NCI-H2227 (cell line): ENCODE measurements at regions not wholly inside any gene's neighbourhood (a gene's known extent, or its start where the extent isn't known, plus 50 kb on each side); places are given as distances from the start of the nearest gene placed in this dataset.

Experiments
- DNase-seq: peaks from one replicate; lab custom pipeline; 2025; ENCODE audit not compliant: unreplicated experiment; lab: John Stamatoyannopoulos, UW

DNA sequence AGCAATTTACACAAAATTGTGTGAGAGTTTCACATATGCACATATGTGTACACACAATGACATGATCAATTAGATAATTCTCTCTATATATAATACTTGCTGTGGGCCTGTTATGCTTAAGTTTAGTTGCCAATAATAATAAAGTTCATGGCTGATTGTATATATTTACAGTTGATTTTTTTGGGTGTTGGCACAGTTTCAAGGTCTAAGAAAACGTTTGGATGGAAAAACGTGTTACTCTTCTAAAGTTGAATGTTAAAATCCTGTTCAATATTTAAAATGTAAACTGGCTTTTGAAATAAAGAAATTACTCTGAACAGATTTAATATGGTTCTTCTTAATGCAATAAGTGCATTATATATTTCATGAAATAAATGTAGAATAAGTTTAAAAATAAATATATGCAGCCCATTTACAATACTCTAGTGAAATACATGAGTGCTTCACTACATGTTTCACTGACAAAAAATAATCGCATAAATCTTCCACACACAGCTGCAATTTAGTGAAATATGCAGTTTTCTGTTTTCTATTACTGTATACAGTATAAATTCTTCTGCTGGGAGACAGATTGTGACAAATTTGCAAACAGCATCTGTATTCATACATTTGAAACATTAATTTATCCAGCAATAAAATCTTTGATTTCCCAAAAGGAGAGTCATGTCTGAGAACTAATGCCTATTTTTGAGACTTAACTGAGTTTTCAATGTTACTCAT lies 586.9 kb upstream of the KLHL1 start:
- no peak for DNase-seq

DNA sequence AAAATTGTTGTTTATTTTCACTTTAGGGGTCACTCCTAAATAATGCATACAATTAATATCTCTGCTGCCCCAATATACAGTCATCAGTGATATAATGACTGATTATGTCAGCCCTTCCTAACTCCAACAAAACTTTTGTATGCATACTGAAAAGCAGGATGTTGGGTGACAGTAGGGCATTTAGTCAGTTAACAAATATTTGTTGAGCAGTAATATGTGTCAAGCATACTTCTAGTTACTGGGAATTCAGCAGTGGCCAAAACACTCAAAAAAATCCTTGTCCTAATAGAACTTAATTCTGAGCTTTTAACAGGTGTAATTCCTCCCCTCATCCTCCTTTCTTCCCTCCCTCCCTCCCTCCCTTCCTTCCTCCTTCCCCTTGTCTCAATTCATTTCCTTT lies 560.7 kb upstream of the KLHL1 start:
- no peak for DNase-seq

DNA sequence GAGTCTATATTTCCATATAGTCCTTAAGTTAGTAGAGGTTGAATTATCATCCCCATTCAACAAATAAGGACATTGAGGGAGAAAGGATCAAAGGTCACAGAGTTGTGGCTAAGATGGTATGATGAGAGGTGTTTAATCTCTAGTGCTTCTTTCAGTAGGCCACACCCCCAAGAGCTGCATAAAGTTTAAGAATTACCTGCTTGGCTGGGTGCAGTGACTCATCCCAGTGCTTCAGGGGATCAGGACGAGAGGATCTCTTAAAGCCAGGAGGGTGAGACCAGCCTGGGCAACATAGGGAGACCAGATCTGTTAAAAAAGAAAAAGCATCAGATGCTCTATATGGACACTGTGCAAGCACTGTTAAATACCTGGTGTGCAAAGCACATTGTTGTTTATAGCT lies 560.0 kb upstream of the KLHL1 start:
- DNase-seq, result no peak

DNA sequence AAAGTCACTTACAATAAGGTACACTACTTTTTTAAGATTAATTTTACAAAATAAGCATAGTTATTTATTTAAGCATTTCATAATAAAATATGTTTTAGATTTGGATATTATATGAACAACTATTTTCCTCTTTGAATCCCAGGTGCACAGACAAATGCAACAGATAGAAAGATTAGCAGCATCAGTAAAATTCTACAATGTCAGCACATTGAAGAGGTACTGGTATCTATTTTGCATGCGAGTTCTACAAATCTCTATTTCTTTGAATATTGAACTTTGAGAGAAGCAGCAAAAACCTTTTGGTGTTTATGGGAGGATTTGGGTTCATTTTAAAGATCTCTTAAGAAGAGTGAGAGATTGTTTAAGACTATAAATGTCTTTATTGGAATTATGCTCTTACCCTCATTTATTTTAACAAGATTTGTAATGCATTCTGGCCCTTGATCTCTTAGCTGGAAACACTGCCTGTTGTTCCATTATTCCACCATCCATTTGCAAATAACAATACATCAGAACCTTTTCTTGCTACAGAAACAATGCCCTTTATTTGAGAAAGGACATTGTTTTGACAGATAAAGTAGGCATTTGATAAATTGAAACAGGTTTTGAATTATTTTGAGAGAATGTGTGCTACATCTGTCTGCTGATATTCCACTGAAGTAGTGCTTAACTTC lies 558.8 kb upstream of the KLHL1 start:
- DNase-seq, result no peak

DNA sequence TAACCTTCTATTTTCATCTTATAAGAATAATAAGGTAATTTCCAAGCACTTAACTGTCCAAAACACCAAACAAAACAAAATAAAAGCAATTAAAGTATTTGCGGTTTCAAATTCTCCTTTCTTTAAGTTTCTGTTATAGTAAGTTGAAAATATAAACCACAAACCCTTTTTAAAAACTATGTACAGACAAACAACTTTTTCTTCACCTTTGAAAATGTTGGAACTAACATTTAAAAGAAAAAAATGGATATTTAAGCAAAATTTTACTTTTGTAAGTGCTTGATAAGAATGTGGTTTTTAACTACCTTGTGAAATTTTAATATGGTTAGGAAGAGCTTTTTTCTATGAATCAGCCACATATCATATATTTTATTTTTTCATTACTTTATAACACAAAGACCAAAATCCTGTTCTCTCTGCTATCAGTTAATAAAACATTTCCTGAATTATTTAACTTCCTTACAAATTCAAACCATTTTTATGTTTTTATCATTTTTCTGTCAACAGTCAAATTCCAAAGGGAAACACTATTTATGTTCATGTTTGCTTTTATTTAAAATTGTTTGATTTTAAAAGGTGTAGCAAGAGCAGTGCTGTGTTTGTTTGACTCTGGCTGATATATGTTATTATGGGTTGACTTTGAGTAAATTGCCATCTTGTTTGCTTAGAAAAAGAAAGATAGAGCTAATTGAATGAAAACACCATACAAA lies 554.1 kb upstream of the KLHL1 start:
- no peak for DNase-seq

DNA sequence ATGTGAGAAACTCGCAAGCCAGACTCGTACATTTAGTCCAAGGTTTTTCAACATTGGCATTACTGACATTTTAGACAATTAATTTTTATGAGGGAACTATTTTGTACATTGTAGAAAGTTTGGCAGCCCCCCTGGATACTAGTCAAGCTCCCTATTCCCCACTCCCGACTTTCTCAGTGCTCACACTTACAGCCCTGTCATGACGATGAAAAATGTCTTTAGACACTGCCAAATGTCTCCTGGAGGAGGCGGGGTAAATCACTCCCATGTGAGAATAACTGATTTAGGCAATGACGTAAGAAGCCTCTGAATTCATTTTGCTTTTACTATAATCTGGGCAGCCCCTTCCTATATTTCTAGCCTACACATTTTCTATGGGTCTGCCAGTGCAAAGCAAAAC lies 535.8 kb upstream of the KLHL1 start:
- no peak for DNase-seq

DNA sequence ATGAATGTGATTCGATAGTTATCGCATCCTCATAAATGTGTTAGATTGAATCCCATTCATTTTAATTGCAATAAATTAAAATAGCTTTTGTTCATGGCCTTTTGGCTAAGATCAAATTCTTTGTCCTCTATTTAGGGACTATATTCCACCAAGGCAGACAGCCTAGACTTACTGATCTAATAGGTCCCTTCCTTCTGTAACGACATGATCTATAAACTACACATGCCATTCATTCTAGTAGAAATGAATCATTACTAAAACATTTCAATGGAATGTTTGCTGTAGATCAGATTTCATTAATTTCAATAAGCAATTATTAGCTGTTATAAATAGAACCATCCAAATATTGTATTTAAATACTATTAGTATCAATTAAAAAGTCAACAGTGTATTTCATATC lies 526.6 kb upstream of the KLHL1 start:
- no peak for DNase-seq

DNA sequence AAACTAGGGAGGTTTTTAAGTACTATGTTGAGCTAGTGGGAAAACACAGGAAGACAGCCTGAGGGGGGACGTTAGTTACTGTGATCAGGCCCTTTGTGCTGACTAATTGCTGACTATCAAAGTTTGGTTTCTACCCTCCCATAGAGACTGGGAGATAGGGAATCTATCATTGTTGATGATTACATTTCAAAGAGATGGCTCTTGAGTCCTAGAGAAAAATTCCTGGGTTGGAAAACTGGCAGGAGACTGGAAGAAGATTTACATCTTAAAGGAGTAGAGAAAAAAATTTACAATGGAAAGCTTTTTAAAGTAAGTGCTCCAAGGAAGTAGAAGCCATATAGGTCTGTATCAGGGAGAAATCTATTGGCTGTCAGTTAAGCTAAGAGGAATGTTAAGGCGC lies 522.0 kb upstream of the KLHL1 start:
- no peak for DNase-seq

DNA sequence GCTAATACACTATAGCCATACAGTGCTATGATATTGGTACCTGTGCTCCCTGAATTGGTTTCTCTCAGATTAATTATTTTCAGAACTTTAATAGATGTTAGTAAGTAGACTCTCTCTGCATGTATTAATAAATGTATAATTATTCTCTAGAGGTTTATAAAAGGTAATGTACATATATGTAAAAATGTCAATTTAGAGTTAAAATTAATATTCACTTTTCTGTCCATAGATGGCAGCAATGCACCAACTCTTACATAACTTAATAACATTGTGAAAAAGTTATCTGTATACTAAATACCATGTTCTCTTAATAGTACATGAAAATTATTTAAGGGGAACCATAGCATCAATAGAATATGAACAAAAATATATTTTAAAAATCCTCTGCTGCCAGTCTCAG lies 515.0 kb upstream of the KLHL1 start:
- DNase-seq, result peak; percentile 6

DNA sequence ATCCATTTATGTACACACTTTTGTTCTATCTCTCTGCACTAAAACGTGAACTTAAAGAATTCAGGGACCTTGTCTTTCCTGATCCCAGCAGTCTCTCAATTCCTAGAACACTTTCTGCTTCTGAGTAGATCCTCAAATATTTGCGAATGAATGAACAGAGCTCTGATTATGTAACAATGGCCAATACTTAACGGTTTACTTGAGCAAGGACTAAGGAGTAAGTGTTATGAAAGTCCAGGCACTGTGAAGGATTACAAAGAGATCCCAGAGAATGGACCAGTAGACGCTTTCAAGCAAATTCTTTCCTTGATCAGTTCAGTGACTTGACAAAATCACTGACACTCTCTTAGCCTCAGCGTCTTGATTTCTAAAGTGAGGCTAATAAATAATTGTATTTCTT lies 514.5 kb upstream of the KLHL1 start:
- DNase-seq, result no peak

DNA sequence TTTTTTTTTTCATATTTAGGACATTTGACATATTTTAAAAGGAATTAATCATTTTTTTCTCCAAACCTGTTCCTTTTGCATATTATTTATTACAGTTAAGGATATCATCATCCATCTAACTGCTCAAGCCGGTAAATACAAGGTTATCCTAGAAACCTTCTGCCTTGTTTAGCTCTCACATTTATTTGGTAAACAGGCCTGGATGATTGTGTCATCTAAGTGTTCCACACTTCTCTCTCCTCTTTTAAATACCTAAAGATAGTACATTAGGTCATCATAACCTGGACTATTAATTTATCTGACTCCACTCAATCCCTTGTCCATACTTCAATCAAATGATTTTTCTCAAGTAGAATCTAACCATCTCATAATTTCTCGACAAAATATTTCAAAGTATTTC lies 511.7 kb upstream of the KLHL1 start:
- no peak for DNase-seq

DNA sequence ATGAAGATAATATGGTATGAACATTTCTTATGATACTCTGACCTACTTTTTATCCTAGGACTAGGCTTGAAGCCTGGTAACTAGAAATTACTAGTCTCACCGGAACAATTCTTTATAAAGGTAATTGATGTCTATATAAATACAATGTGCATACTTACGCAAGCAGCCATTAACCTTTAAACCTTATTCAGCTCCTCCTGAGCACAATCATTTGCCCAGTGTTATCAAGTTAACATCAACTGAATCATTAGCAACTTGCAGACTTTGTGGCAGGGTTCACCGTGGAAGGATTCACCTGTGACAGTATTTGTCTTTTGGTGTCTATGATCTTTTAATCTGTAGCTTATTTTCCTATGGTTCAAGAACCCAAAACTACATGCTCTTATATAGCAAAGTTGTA lies 508.6 kb upstream of the KLHL1 start:
- peak; percentile 7 for DNase-seq

DNA sequence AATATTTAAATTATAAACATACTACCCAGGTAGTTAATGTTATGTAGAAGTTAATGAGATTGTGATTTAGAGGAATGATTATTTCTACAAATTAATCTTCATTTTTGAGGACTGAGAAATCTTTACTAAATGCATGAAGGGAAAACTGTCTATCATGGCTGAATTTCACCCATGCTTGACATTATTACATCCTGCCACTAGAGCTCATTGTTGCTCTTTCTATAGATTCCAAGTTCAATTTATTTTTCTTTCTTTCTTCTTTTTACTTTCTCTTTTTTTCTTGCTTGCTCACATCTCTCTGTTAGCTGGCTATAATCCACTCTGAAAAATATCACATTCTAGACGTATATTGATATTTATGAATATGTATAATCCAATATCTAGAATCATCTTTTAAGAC lies 505.0 kb upstream of the KLHL1 start:
- peak; percentile 4 for DNase-seq

DNA sequence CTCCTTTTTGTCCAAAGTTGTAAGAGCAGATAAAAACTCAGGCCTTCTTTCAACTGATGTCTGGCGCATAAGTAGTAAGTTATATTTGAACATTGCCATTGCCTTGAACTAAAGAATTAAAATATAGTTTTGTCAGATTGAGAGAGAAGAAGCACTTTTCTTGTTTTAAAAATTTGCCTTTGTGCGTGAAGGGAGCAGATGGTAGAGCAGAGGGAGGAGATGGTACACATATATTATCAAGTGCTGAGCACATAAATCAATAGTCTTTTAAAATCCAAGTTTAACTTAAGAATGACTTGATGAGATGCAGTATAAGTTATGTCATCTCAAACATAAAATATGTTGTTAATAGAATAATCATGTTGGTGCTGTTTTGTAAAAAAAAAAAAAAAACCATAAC lies 504.6 kb upstream of the KLHL1 start:
- DNase-seq, result no peak

DNA sequence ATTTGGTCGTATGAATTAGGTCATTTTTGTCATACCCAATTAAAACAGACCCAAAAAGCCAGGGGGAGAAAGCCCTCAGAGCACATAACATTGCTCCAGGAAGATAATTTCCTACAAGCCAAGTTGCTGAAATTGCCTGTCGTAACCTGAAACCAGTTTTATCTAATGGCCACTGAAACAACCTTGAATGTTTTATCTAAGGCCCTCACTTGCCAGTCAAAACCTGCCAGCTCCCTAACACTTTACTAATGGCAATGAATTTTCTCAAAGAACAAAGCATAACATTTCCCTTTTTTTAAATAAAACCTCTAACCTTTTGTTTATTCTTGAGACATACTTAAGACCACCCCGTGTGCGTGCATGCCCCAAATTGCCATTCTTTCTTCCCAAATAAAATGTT lies 496.2 kb upstream of the KLHL1 start:
- no peak for DNase-seq

DNA sequence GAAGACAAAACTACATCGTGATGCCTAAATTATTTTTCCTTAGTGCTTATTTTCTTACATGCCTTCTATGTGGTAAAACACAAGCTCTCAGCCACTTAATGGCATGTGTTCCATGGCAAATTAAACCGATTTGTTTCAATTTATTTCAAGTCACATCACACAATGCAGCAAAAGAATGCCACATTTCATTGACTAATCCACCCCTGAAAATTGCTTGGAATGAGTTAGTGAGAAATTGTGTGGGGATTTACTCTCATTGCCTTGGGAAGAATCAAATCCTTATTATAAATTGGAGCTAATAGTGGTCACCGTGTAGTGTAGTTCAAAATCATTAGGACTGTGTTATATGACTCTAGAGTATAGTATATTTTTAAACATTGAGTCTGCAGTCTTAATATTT lies 485.5 kb upstream of the KLHL1 start:
- DNase-seq, result no peak

DNA sequence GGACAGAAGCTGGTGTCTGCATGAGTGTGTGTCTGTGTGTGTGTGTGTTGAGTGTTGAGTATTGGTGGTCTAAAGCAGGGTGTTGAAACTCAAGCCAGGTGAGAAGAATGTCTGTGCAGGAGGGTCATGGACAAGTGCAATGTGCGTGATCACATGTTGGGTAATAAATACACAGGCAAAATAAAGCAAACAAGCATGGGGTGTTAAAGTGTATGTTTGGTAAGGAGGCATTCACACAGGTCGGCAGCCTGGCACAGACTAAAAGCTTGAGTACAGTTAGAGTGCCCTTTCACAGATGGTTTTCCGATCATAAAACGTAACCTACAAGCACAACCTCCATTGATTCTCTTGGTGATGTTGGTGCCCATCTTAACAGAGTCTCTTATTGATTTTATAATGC lies 476.9 kb upstream of the KLHL1 start:
- DNase-seq, result no peak

DNA sequence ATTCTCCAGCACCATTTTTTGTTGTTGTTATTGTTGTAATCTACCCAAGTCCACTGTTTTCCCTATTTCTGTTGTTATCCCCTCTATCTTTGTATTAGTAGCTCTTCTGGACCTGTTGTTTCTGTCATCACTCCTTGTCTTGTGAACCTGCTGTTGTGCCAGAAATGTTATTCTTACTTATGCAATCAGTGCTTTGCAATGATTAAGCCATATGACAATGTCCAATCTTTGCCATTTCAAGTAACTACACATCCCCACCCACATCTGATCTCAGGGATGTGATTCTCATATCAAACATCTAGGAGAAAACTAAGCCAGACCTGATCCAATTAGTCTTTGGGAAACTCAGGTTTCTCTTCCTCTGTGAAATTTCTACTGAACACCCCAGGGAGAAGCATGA lies 472.6 kb upstream of the KLHL1 start:
- no peak for DNase-seq

DNA sequence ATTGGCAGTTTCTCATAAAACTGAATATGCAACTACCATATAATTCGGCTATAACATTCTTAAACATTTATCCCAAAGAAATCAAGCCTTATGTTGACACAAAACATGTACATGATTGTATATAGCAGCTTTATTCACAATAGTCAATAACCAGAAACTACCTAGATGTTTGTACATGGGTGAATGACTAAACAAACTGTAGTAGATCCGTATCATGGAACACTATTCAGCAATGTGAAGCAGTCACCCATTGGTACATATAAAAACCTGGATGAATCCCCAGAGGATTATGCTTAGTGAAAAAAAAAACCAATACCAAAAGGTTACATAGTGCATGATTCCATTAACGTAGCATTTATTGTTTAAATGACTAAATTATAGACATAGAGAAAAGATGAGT lies 471.7 kb upstream of the KLHL1 start:
- no peak for DNase-seq

DNA sequence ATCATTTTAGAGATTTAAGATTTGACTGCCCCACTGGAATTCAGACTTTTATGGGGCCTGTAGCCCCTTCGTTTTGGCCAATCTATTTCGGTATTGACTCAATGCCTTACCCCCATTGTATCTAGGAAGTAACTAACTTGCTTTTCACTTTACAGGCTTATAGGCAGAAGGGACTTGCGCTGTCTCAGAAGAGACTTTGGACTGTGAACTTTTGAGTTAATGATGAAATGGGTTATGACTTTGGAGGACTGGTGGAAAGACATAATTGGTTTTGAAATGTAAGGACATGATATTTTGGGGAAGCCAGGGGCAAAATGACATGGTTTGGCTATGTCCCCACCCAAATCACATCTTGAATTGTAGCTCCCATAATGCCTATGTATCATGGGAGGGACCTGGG lies 463.0 kb upstream of the KLHL1 start:
- DNase-seq, result no peak

DNA sequence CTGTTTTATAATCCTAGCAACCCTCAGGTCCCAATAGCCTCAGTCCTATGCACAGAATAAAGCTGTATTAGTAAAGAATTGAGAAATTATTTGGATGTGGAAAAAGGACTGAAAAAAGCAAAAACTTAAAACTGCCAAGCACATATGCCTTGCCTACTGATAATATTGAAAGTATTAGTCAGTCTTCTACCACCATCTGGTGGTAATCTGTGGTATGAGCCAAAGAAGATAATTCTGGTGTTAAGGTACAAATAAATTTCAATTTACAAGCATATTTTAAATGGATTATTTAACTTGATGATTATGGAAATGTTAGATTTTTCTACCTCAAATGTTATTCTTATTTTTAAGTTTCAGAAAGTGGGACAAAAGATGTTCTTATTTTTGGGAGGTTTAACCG lies 460.3 kb upstream of the KLHL1 start:
- peak; percentile 53 for DNase-seq

DNA sequence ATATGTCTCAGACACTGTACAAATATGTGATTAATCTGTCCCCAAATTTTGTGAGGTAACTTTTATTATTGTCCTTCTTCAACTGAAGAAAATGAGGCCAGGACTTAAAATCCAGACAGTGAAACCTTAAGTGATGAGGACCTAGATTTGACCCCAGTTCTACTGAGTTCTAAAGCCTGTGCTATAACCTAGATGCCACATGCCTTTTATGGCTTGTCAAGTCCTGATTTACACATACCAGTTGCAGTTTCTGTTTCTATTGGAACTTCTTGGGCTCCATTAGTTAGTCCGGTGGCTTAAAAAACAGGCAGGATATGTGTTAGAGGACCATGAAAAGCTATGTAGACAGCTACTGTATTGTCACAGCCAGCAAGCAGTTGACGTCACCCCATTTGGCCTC lies 436.5 kb upstream of the KLHL1 start:
- DNase-seq, result no peak
